Right lobe of liver (tissue), 6 donors: ENCODE measurements at regions not wholly inside any gene's neighbourhood (a gene's known extent, or its start where the extent isn't known, plus 50 kb on each side); places are given as distances from the start of the nearest gene placed in this dataset.

Experiments used
- ATAC-seq, 4 donors: fragments of 200-7000 bp; cut with Tn5 transposase; one replicate each; pipeline ENCODE4 v1.9.1; 2020; ENCODE audit warnings: mild to moderate bottlenecking in 4 of 4, moderate library complexity in 4 of 4
- DNase-seq, 3 donors: peaks; one replicate each; pipeline ENCODE4 v3.0.0-alpha.2; 2020
- H3K27ac ChIP-seq, 3 donors: fragments of 200-600 bp; one replicate each; pipeline ENCODE4 v1.8.0; 2022
- H3K27me3 ChIP-seq, 2 donors: fragments of 200-600 bp; one replicate each; pipeline ENCODE4 v1.8.0; 2022
- H3K36me3 ChIP-seq, 4 donors: fragments of 200-600 bp; sonication (generic) in 1 of 4; one replicate each; pipeline versions ENCODE4 v1.5.1 to v1.8.0; 2017 to 2022; ENCODE audit warnings: control low read depth in 1 of 4
- H3K4me1 ChIP-seq, 4 donors: fragments of 200-600 bp; sonication (generic) in 1 of 4; one replicate each; pipeline versions ENCODE4 v1.5.1 to v1.8.0; 2017 to 2022; ENCODE audit warnings: control low read depth in 1 of 4
- H3K4me3 ChIP-seq, 3 donors: fragments of 200-600 bp; one replicate each; pipeline ENCODE4 v1.8.0; 2022
- H3K9me3 ChIP-seq, 4 donors: fragments of 200-600 bp; sonication (generic) in 1 of 4; one replicate each; pipeline versions ENCODE4 v1.5.1 to v1.8.0; 2017 to 2022; ENCODE audit warnings: control low read depth in 1 of 4
- POLR2A ChIP-seq: fragments of 450-650 bp; IDR thresholded peaks from one replicate; pipeline ENCODE4 v1.6.1; 2017; ENCODE audit warnings: antibody characterized with exemption, mild to moderate bottlenecking
- WGBS: methylation state at CpG from one replicate; pipeline ENCODE4 v1.1.6; 2018; ENCODE audit warnings: low coverage, low lambda C conversion rate; ENCODE audit not compliant: insufficient coverage; ENCODE audit errors: missing lambda C conversion rate; 5-methylcytosine and 5-hydroxymethylcytosine counted together
- intact Hi-C, 2 donors: fragments of 100-400 bp; cut with DNase I; formaldehyde crosslinking; loops; one replicate each; pipeline versions ENCODE4 v1.11.2 to v1.14.1; 2022
- TF ChIP-seq, protein P1 (sequence below), 4 donors: fragments of 200-600 bp in 3 of 4; fragments of 450-650 bp in 1 of 4; IDR thresholded peaks; one replicate each; pipeline versions ENCODE4 v1.5.1 to v1.8.0; 2016 to 2022; ENCODE audit warnings: antibody characterized with exemption in 4 of 4, mild to moderate bottlenecking in 2 of 4
- donor health status: DM: no; HTN: yes; CAD: no.
- donor health status: DM: no; HTN: no; CAD: no.
- donor health status: DM: no; HTN: no; CAD: no.
- donor health status: DM: no; HTN: yes; CAD: no.
- donor health status: DM: no; HTN: yes; CAD: no.

DNA sequence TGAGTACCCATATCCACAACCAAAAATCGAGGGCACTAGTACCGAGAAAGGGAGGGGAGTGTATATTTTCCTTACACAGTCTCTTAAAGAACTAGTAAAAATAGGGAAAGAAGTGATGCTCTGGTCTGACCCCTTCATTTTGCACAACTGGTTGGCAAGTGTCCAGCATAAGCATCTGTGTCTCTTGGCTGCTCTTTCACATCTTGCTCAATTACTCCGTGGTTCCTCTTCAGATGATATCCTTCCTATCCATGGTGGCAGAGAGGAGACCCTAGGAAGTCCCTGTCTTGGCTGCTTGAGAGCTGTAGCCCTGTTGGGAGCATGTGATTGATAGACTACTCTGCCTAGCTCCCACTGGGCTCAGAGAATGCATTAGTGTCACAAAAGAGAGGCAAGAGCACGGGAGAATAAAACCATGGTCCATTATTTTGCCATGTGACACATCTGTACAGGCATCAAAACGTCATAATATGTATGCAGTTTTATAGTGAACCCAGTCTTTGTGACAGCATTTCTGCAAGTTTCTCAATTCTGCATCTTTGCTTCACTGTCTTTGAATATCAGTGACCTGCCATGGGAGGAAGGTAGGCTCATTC, 111.8 kb upstream of the ANKRD1 start:
- no peaks in the 10 kb centered on the region for H3K27me3 ChIP-seq
- TF ChIP-seq, protein P1, sequence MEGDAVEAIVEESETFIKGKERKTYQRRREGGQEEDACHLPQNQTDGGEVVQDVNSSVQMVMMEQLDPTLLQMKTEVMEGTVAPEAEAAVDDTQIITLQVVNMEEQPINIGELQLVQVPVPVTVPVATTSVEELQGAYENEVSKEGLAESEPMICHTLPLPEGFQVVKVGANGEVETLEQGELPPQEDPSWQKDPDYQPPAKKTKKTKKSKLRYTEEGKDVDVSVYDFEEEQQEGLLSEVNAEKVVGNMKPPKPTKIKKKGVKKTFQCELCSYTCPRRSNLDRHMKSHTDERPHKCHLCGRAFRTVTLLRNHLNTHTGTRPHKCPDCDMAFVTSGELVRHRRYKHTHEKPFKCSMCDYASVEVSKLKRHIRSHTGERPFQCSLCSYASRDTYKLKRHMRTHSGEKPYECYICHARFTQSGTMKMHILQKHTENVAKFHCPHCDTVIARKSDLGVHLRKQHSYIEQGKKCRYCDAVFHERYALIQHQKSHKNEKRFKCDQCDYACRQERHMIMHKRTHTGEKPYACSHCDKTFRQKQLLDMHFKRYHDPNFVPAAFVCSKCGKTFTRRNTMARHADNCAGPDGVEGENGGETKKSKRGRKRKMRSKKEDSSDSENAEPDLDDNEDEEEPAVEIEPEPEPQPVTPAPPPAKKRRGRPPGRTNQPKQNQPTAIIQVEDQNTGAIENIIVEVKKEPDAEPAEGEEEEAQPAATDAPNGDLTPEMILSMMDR (IDR thresholded peaks at IDR 0.05), result no peak
- TF ChIP-seq POLR2A, result no peak
- no peaks in the 10 kb centered on the region for H3K9me3 ChIP-seq
- no peaks in the 10 kb centered on the region for H3K36me3 ChIP-seq
- H3K27ac ChIP-seq, result no peak overlapping the region
- peak; percentile 28 to 49 (median 40) for ATAC-seq
- intact Hi-C loops, result no loop called here
- DNase-seq, result no peak
- 41% methylated on average over 5 of the region's 5 CpGs for WGBS
- no peaks in the 10 kb centered on the region for H3K4me1 ChIP-seq
- no peak overlapping the region for H3K4me3 ChIP-seq

DNA sequence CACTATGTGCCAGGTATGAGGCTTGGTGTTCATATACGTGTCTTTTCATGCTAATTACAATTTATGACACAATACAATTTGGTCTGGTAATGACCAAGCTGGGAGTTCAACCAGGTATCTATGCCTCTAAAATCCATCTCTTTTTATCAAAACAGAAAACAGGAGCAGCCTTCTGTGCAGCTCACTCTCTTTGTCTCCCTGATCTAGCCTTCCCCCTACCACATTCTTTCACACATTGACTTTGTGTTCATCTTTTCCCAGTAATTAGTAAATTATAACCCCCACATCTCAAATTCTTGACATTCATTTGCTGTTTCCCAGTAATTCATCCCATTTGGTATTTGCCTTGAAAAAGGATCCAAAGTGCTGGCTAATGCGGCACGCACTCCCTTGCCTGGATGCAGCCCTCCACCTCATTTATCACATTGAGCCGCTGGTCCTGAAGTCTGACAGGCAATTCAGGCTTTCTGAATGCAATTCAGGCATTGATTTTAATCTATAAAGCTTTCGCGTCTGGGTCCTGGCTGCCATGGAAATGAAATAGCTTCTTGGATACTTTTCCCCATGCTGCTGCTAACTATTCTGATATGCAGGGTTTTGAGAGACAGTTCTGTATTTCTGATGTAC, 112.5 kb upstream of the ANKRD1 start:
- no peaks in the 10 kb centered on the region for H3K27me3 ChIP-seq

DNA sequence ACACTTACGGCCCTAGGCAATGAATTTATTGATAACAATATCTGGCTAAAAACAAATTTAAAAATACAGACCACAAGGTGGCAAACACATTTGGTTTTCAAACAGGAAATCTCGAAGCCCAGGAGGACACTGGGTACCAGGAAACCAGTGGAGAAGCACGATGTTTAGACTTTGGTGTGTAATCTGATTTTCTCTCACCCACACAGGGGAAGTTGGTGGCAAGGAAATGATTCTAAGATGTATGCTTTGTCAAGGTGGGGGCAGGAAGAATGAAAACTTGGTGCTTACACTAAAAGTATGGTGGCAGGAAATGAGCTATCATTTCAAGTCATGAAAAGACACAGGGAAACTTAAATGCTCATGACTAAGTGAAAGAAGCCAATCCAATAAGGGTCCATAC, 113.2 kb upstream of the ANKRD1 start:
- no peaks in the 10 kb centered on the region for H3K4me1 ChIP-seq
- no peaks in the 10 kb centered on the region for H3K27me3 ChIP-seq
- 55% methylated on average over 3 of the region's 3 CpGs for WGBS
- intact Hi-C loops, result no loop called here
- DNase-seq, result no peak
- TF ChIP-seq POLR2A, result no peak
- TF ChIP-seq, protein P1 (IDR thresholded peaks at IDR 0.05), result no peak
- H3K4me3 ChIP-seq, result no peak overlapping the region
- no peaks in the 10 kb centered on the region for H3K9me3 ChIP-seq
- H3K27ac ChIP-seq, result no peak overlapping the region
- no peaks in the 10 kb centered on the region for H3K36me3 ChIP-seq
- ATAC-seq, result no peak

More for the DNA sequence above, 112.5 kb upstream of the ANKRD1 start:
- WGBS, result 85% methylated on average over 6 of the region's 6 CpGs
- ATAC-seq (no peak), DNase-seq (no peak)
- Histone ChIP-seq H3K4me3 (no peak overlapping the region), H3K36me3 (no peaks in the 10 kb centered on the region), H3K27ac (no peak overlapping the region), H3K4me1 (no peaks in the 10 kb centered on the region), H3K9me3 (no peaks in the 10 kb centered on the region)
- TF ChIP-seq, protein P1 (IDR thresholded peaks at IDR 0.05), result no peak
- TF ChIP-seq POLR2A, result no peak
- intact Hi-C loops, result no loop called here

DNA sequence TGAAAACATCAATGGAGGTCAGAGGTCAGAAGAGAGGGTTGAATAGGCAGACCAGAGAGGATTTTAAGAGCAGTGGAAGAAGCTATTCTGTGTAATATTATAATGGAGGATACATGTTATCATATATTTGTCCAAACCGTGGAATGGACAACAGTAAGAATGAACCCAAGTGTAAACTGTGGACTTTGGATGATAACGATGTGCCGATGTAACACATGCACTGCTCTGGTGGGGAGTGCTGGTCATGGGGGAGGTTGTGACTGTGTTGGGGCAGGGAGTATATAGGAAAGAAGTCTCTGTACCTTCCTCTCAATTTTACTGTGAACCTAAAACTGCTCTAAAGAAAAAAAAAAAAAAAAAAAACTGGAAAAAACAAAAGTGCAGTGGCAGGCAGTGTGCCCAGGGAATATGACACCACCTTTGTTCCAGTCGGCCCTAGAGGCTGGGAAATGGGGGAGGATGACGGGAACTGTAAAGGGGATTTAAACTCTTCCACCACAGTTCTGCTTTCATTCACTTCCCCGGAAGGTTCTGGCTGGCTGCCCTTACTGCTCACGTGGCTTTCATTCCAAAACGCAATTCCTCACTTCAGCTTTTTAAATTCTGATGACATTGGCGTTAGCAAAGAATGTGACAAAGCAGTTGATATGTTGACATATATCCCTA, 113.7 kb upstream of the ANKRD1 start:
- DNase-seq (peak; percentile 48 to 60 (median 52)), ATAC-seq (peak; percentile 46 to 81 (median 58))
- intact Hi-C loops, result no loop called here
- H3K27ac ChIP-seq, result no peak overlapping the region
- TF ChIP-seq POLR2A, result no peak
- TF ChIP-seq, protein P1 (IDR thresholded peaks at IDR 0.05), result no peak
- H3K4me3 ChIP-seq, result no peak overlapping the region
- WGBS, result 24% methylated on average over 9 of the region's 9 CpGs
- no peaks in the 10 kb centered on the region for H3K36me3 ChIP-seq
- H3K9me3 ChIP-seq, result no peaks in the 10 kb centered on the region
- no peaks in the 10 kb centered on the region for H3K27me3 ChIP-seq
- H3K4me1 ChIP-seq, result no peaks in the 10 kb centered on the region
